Neural progenitor cell (in vitro differentiated cells): ENCODE measurements at regions not wholly inside any gene's neighbourhood (a gene's known extent, or its start where the extent isn't known, plus 50 kb on each side); places are given as distances from the start of the nearest gene placed in this dataset.

ENCODE experiments used
- DNase-seq: peaks from one replicate; pipeline ENCODE4 v3.0.0-alpha.2; 2016; ENCODE audit warnings: low spot score
- H2AFZ ChIP-seq: fragments of 200-600 bp; sonication (generic); replicated peaks from 2 replicates; pipeline ENCODE4 v1.6.1; 2016; ENCODE audit warnings: antibody characterized with exemption
- H3F3A ChIP-seq: fragments of 200-600 bp; sonication (generic); 2 replicates; pipeline ENCODE4 v1.6.1; 2016; ENCODE audit warnings: antibody characterized with exemption, low read depth
- H3K27ac ChIP-seq: fragments of 200-600 bp; sonication (generic); 2 replicates; pipeline ENCODE4 v1.5.1; 2016; ENCODE audit warnings: mild to moderate bottlenecking
- H3K27me3 ChIP-seq: fragments of 200-600 bp; sonication (generic); 2 replicates; pipeline ENCODE4 v1.6.1; 2016; ENCODE audit warnings: mild to moderate bottlenecking, moderate library complexity
- H3K36me3 ChIP-seq: fragments of 200-600 bp; sonication (generic); 2 replicates; pipeline ENCODE4 v1.5.1; 2016
- H3K4me1 ChIP-seq: fragments of 200-600 bp; sonication (generic); 2 replicates; pipeline ENCODE4 v1.6.1; 2016; ENCODE audit warnings: mixed run types
- H3K4me2 ChIP-seq: fragments of 200-600 bp; sonication (generic); 2 replicates; pipeline ENCODE4 v1.6.1; 2016
- H3K4me3 ChIP-seq: fragments of 200-600 bp; sonication (generic); 2 replicates; pipeline ENCODE4 v1.5.1; 2016
- H3K79me2 ChIP-seq: fragments of 200-600 bp; sonication (generic); 2 replicates; pipeline ENCODE4 v1.6.1; 2016; ENCODE audit warnings: low read depth
- H3K9ac ChIP-seq: fragments of 200-600 bp; sonication (generic); 2 replicates; pipeline ENCODE4 v1.6.1; 2016
- H3K9me3 ChIP-seq: fragments of 200-600 bp; sonication (generic); 2 replicates; pipeline ENCODE4 v1.5.1; 2016; ENCODE audit warnings: low read depth
- H4K20me1 ChIP-seq: fragments of 200-600 bp; sonication (generic); 2 replicates; pipeline ENCODE4 v1.6.1; 2016; ENCODE audit warnings: low read depth
- H3K27ac Mint-ChIP-seq: 3 replicates; pipeline ENCODE4 v1.8.0; 2021; ENCODE audit warnings: mixed read lengths
- H3K27me3 Mint-ChIP-seq: 2 replicates; pipeline ENCODE4 v1.8.0; 2022; ENCODE audit warnings: low read depth, mild to moderate bottlenecking, inconsistent platforms, moderate library complexity, mixed read lengths; ENCODE audit not compliant: insufficient read depth
- H3K36me3 Mint-ChIP-seq: 3 replicates; pipeline ENCODE4 v1.8.0; 2021; ENCODE audit warnings: mixed read lengths
- H3K4me1 Mint-ChIP-seq: 3 replicates; pipeline ENCODE4 v1.8.0; 2021; ENCODE audit warnings: mixed read lengths
- H3K4me3 Mint-ChIP-seq: 3 replicates; pipeline ENCODE4 v1.8.0; 2021; ENCODE audit warnings: mild to moderate bottlenecking, moderate library complexity, mixed read lengths
- H3K9me3 Mint-ChIP-seq: 3 replicates; pipeline ENCODE4 v1.8.0; 2020; ENCODE audit warnings: mixed read lengths
- EZH2 ChIP-seq: fragments of 200-600 bp; sonication (generic); IDR thresholded peaks from 2 replicates; pipeline ENCODE4 v1.6.1; 2017; ENCODE audit warnings: antibody characterized with exemption, mild to moderate bottlenecking, moderate library complexity
- EZH2phosphoT487 ChIP-seq: fragments of 200-600 bp; sonication (generic); IDR thresholded peaks from 2 replicates; pipeline ENCODE4 v1.6.1; 2017; ENCODE audit warnings: antibody characterized with exemption
- TF ChIP-seq, protein P1 (sequence below): fragments of 200-600 bp; sonication (generic); IDR thresholded peaks from 2 replicates; pipeline ENCODE4 v1.5.1; 2017; ENCODE audit warnings: antibody characterized with exemption, mild to moderate bottlenecking

DNA sequence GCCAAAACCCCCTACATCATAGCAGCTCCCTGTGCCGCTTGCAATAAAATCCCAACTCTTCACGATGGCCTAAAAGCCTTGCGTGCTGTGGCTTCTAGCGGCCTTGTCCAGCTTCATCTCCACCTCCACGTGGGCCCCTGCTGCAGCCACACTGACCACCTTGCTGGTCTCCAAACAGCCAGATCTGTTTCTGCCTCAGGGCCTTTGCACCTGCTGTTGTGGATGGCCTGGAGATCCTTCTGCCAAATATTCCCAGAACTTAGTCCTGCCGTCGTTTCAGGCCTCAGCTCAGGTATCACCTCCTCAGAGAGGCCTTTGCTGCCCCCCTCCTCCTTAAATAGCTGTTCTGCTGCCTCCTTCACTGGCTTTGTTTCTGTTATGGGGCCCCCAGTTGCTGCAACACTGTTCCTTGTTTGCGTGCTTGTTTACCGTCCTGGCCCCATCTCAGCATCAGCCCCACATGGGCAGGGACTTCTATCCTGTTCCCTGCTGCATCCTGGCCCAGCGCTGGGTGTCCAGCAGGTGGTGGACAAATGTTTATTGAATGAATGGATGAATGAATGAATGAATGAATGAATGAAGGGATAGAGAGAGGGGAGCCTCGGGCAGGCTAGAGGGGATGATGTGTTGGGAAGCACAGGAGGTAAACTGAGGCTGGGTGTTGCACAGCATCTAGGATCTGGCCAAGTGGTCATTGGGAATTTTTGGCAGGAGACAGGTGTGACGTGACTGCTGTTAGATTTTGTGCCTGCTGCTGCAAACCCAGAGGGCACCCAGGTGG, 171.0 kb upstream of the GSE1 start:
- Histone ChIP-seq H3K9ac (no peak overlapping the region), H3K4me3 (no peak overlapping the region), H3K4me2 (no peak overlapping the region), H3K27ac (no peak overlapping the region), H3F3A (peaks cover 19% of the 10 kb centered on the region), H2AFZ (no peak overlapping the region), H4K20me1 (peaks cover 24% of the 10 kb centered on the region), H3K27me3 (peaks cover 32% of the 10 kb centered on the region), H3K36me3 (no peaks in the 10 kb centered on the region), H3K79me2 (no peaks in the 10 kb centered on the region), H3K4me1 (peaks cover 32% of the 10 kb centered on the region), H3K9me3 (no peaks in the 10 kb centered on the region)
- H3K9me3 Mint-ChIP-seq = no peaks in the 10 kb centered on the region
- no peak overlapping the region for H3K4me3 Mint-ChIP-seq
- no peaks in the 10 kb centered on the region for H3K36me3 Mint-ChIP-seq
- TF ChIP-seq EZH2 (no peak), EZH2phosphoT487 (no peak)
- TF ChIP-seq, protein P1, sequence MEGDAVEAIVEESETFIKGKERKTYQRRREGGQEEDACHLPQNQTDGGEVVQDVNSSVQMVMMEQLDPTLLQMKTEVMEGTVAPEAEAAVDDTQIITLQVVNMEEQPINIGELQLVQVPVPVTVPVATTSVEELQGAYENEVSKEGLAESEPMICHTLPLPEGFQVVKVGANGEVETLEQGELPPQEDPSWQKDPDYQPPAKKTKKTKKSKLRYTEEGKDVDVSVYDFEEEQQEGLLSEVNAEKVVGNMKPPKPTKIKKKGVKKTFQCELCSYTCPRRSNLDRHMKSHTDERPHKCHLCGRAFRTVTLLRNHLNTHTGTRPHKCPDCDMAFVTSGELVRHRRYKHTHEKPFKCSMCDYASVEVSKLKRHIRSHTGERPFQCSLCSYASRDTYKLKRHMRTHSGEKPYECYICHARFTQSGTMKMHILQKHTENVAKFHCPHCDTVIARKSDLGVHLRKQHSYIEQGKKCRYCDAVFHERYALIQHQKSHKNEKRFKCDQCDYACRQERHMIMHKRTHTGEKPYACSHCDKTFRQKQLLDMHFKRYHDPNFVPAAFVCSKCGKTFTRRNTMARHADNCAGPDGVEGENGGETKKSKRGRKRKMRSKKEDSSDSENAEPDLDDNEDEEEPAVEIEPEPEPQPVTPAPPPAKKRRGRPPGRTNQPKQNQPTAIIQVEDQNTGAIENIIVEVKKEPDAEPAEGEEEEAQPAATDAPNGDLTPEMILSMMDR = no peak
- peaks cover 58% of the 10 kb centered on the region for H3K4me1 Mint-ChIP-seq
- no peak for DNase-seq
- peak overlapping the region; percentile 6 for H3K27ac Mint-ChIP-seq
- peaks cover 27% of the 10 kb centered on the region for H3K27me3 Mint-ChIP-seq

DNA sequence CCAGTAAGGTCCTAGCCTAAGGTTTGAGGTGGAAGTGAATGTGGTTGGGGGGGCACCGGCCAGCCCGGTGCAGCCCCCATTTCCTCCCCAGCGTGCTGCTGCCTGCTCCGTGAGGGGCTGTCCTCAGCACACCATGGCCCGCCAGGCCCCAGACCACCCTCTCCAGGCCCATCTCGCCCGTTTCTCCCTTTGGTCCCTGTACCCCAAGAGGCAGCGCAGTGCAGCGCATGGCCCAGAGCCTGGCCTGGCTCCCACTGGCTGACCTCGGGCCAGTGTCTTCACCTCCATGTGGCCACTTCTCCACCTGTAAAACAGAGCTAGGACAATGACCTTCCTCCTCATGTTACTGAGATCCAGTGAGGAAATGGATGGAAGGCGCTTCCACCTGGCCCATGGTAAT, 170.0 kb upstream of the GSE1 start:
- peaks cover 29% of the 10 kb centered on the region for H4K20me1 ChIP-seq

DNA sequence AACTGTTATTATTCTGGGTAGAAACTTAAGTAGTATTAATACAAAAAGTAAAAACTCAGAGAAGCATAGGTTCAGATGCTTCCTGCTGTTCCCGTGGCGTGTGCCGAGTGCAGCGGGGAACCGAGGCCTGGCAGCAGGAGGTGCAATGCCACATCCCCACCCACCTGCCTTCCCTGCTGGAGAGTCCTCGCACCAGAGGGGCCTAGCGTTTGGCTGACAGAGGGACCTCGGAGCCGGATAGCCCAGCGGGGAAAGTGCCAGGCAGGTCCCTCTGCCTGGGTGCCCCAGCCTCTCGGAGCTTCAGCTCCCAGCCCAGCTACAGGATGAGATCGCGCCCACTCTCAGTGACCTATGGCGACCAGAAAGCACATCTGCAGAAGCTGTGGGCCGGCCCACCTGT, 169.6 kb upstream of the GSE1 start:
- TF ChIP-seq, protein P1 = no peak
- no peak for TF ChIP-seq EZH2
- no peak for TF ChIP-seq EZH2phosphoT487

More for the DNA sequence above, 170.0 kb upstream of the GSE1 start:
- Mint-ChIP-seq H3K27me3 (peaks cover 22% of the 10 kb centered on the region), H3K36me3 (no peaks in the 10 kb centered on the region), H3K9me3 (no peaks in the 10 kb centered on the region), H3K27ac (no peak overlapping the region), H3K4me1 (peaks cover 51% of the 10 kb centered on the region), H3K4me3 (no peak overlapping the region)
- Histone ChIP-seq H3F3A (peaks cover 9% of the 10 kb centered on the region), H3K4me1 (peaks cover 21% of the 10 kb centered on the region), H3K4me2 (no peak overlapping the region), H3K36me3 (no peaks in the 10 kb centered on the region), H3K79me2 (no peaks in the 10 kb centered on the region), H2AFZ (no peak overlapping the region), H3K4me3 (no peak overlapping the region), H3K27me3 (peaks cover 21% of the 10 kb centered on the region), H3K9ac (no peak overlapping the region), H3K27ac (no peak overlapping the region), H3K9me3 (no peaks in the 10 kb centered on the region)
- TF ChIP-seq, protein P1 = no peak
- TF ChIP-seq EZH2 = no peak
- no peak for TF ChIP-seq EZH2phosphoT487
- no peak for DNase-seq

More for the DNA sequence above, 169.6 kb upstream of the GSE1 start:
- H3K9me3 Mint-ChIP-seq = no peaks in the 10 kb centered on the region
- DNase-seq = no peak
- H3K4me2 ChIP-seq = no peak overlapping the region
- no peak overlapping the region for H3K4me3 ChIP-seq
- peaks cover 29% of the 10 kb centered on the region for H4K20me1 ChIP-seq
- H3K27ac Mint-ChIP-seq = no peak overlapping the region
- no peaks in the 10 kb centered on the region for H3K9me3 ChIP-seq
- no peak overlapping the region for H3K9ac ChIP-seq
- H3K27me3 ChIP-seq = peaks cover 17% of the 10 kb centered on the region
- peaks cover 21% of the 10 kb centered on the region for H3K4me1 ChIP-seq
- no peak overlapping the region for H3K4me3 Mint-ChIP-seq
- H3K36me3 Mint-ChIP-seq = no peaks in the 10 kb centered on the region
- H3K4me1 Mint-ChIP-seq = peaks cover 50% of the 10 kb centered on the region
- peaks cover 4% of the 10 kb centered on the region for H3F3A ChIP-seq
- no peaks in the 10 kb centered on the region for H3K36me3 ChIP-seq
- H2AFZ ChIP-seq = no peak overlapping the region
- no peaks in the 10 kb centered on the region for H3K79me2 ChIP-seq
- peaks cover 24% of the 10 kb centered on the region for H3K27me3 Mint-ChIP-seq
- no peak overlapping the region for H3K27ac ChIP-seq
